Right lobe of liver (tissue), 4 donors: ENCODE measurements at regions not wholly inside any gene's neighbourhood (a gene's known extent, or its start where the extent isn't known, plus 50 kb on each side); places are given as distances from the start of the nearest gene placed in this dataset.

ENCODE experiments used
- CTCF ChIP-seq, 4 donors: fragments of 200-600 bp in 3 of 4; fragments of 450-650 bp in 1 of 4; IDR thresholded peaks; one replicate each; pipeline versions ENCODE4 v1.5.1 to v1.8.0; 2016 to 2022; ENCODE audit warnings: antibody characterized with exemption in 4 of 4, mild to moderate bottlenecking in 2 of 4
- POLR2A ChIP-seq: fragments of 450-650 bp; IDR thresholded peaks from one replicate; pipeline ENCODE4 v1.6.1; 2017; ENCODE audit warnings: antibody characterized with exemption, mild to moderate bottlenecking
- donor health status: DM: no; HTN: no; CAD: no.
- donor health status: DM: no; HTN: no; CAD: no.
- donor health status: DM: no; HTN: yes; CAD: no.

GRCh38 chr1:176374967-176375569, 87.9 kb upstream of the PAPPA2 start:
- TF ChIP-seq CTCF (IDR thresholded peaks at IDR 0.05) (peak; percentile 82 to 89 (median 86)), POLR2A (no peak)
